Kidney glomerular epithelial cell (primary cell): ENCODE measurements at regions not wholly inside any gene's neighbourhood (a gene's known extent, or its start where the extent isn't known, plus 50 kb on each side); places are given as distances from the start of the nearest gene placed in this dataset.

Experiments
- DNase-seq: peaks from one replicate; lab custom pipeline; 2025; lab: John Stamatoyannopoulos, UW

DNA sequence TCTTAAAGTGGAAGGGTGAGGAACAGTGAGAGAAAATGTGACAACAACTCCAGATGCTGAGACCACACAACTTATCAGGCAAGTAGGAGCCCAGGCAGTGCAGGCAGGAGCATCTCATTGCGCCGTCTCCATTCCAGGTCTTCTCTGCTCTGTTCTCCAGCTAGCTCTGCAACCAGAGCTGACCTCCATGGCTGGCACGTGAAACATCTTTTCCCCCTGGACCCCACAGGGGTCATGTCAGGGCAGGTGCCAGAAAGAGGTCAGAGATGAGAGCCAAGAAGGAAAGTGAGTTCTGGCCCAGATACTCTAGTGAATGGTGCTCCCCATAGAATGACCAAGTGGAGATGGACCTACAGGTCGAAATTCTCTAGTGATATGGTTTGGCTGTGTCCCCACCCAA lies 281.4 kb downstream of the SMOC2 start:
- no peak for DNase-seq

DNA sequence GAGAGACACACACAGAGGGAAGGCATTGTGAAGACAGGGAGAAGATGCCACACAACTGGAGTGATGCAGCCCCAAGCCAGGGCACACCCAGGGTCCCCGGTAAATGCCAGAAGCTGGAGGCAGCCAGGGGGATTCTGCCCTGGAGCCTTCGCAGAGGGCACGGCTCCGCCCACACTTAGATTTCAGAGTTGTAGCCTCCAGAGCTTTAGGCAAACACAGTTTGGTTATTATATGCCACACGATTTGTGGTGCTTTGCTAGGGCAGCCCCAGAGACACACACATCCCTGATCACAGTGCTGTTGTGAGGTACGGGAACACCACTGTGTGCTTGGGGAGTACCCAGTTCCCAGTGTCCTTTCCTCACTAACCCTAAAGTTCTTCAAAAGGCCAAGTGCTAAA lies 280.6 kb downstream of the SMOC2 start:
- no peak for DNase-seq

DNA sequence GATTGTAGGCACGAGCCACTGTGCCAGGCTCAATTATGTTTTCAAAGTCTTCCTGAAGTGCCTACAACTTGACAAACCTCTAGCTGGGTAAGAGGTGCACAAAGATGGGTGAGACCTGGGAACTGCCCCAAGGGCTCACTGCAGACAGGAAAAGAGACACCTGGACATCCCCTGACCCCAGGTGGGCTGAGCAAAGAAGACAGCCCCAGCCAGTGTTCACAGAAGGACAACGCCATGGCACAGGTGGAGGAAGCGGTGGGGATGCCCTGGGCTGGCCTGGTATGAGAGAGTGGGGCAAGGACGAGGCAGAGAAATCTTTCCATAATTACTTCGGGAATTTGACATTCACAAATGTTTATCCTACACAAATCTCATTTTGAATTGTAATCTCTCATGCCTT lies 278.9 kb downstream of the SMOC2 start:
- no peak for DNase-seq

DNA sequence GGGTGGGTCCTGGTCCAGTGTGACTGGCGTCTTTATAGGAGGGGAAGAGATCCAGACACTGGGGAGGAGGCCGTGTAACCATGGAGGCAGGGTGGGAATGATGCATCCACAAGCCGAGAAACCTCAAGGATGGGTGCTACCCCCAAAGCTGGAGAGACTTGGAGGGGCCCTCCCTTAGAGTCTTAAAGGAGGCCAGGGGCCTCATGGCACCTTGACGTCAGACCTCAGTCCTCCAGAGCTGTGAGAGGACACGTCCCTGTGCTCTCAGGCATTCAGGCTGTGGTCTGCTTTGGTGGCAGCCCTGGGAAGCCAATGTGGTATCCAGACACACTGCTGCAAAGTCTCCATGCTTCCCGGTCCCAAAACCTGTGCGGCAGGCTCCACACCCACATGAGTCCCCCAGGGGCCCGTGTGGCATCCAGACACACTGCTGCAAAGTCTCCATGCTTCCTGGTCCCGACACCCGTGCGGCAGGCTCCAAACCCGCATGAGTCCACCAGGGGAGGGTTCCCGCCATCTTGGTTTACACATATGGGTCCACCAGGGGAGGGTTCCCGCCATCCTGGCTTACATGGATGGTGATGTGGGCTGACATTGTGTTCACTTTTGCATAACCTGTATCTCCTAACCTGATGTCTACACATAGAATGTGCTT lies 278.0 kb downstream of the SMOC2 start:
- no peak for DNase-seq
